Activated CD8-positive, alpha-beta memory T cell treated with anti-CD3 and anti-CD28 coated beads for 24 hours (primary cell): ENCODE measurements at regions not wholly inside any gene's neighbourhood (a gene's known extent, or its start where the extent isn't known, plus 50 kb on each side); places are given as distances from the start of the nearest gene placed in this dataset.
"Not testable (repeated sequence)": the region's sequence is repeated elsewhere in the genome, so short reads cannot be mapped to it uniquely, and the experiment has no call there.

Experiments used
- DNase-seq: peaks from one replicate; pipeline ENCODE4 v3.0.0-alpha.2; 2020

DNA sequence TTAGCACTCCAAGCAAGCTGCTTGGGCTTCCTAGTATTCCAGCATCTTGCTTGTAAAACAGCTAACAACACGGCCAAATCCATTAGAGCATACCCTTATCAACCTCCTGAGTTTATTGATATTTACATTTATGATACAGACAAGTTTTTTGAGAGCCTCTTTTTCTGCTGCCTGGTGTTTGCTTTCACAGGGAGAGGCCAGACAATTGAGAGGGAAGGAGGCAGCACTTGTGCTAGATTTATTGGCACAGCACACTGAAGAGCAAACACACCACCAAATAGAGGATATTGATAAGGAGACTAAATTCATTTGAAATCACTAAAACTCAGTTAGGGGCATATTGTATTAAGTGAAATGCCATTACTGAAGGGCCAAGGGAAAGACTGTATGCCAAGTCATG is 1142.3 kb upstream of the FANCL start:
- no peak for DNase-seq

- DNase-seq, result no peak
Observed at GRCh38 chr2:59378127-59378526, 1137.0 kb upstream of the FANCL start.

DNA sequence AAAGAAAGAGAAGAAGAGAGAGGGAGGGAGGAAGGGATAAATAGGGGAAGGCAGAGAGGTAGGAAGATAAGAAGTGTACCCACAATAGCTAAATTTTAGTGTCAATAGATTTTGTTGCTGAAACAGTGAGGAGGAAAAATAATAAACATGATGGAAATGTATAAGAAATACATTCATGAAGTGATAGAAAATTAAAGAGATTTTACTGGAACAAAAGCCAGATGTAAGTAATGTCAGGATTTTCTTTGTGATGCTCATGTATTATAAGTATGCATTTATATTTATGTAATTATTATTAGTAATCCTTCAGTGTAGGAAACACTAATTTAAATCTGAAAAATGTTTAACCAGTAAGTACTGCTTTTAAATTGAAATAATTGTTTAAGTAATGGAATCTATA is 1125.2 kb upstream of the FANCL start:
- no peak for DNase-seq

DNA sequence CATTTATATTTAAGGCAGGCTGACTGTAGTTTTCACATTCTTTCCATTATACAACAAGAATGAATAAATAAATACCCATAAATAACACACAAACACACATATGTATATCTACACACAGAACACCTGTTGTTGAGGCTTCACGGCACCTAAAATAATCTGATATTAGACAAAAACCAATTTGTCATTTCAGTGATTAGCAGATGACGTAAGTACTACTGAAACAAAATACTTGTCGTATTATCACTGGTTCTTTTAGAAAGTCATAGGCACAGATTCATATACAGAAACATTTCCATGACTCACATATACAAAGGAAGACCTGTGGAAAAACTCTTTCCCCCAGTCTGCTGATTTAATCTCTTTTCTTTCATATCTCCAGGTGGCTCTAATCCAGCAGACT is 1113.4 kb upstream of the FANCL start:
- DNase-seq, result no peak

- DNase-seq, result no peak
Observed at GRCh38 chr2:59353306-59353921, 1112.3 kb upstream of the FANCL start.

DNA sequence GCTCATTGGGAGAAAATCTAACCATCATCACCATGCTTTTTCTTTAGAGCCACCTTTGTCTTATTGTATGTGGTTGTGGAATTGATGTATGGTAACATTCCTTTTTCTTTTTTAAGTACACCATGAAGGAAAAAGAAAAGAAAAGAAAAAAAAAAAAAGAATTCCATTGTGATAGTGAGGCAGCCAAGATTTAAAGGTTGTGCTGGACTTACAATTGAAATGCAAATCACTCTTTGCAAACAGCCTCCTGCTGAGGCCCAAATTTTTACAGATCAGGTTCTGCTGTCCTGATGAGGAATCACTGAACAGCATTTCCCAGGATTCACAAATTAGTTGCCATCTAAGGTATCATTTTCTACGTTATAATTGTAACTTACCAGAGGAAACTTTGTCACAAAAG is 1101.0 kb upstream of the FANCL start:
- DNase-seq, result no peak

DNA sequence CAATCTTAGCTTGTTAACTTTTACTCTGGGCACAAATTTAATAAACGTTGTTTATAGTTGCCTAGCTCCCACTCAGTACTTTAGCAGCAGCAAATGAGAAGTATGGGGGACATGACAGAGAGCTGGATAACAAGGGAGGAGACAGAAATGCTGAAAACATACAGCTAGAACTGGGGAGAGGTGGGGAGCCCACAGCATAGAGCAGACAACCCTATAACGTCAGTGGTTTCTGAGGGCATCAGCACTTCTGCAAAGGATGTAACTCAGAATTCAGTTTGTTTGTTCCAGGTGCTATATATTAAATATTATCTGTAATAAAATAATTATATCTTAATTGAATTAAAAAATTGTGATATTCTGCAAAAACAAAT is 1098.7 kb upstream of the FANCL start:
- no peak for DNase-seq

DNA sequence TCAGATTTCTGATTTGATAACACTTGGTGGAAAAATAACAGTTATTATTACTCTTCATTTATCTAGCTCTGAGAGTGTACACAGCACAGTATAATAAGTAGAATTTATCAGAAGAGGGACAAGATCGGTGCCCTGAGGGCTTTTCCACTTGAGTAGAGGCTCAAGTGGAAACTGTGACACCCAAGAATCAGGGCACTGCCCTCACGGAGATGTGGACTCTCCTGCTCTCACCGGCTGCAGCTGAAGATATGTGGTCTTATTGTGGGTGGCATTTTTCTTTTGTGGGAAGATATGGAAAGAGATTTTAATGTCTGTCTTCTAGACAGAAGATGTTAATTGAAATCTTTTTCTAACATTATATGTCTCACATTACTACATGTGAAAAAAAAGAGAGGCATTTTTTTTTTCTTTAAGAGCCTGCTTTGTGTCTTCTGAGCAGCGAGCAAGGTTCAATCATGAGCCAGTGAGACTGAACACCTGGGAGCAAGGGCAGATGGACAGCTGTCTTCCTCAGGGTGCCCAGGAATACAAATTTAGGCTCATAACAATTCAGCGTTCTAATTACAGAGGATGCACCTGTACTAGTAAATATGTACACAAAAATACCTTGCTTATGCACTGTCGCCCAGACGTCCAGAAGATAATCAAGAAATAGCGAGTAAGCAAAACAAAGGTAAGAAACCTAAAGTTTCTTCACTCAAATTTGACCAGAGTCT is 1098.2 kb upstream of the FANCL start:
- DNase-seq, result no peak

DNA sequence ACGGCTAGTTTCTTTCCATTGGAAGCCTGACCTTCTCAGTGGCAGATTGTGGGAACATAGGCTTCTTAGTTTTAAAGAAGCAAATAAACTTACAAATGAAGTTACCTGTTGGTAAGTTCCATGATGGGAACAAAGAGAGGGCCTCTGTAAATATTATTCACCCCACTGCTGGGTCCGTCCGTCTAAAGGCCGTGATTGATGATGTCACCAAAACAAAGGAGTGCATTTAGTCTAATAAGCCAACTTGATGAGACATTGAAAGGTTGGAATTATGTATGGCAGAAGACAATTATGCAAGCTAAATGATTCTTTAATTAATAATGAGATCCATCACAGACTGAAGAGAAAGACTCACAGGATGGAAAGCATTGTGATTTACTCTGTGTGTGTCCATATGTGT is 1091.9 kb upstream of the FANCL start:
- no peak for DNase-seq

- not testable (repeated sequence) for DNase-seq
Observed at GRCh38 chr2:59326581-59327365, 1085.6 kb upstream of the FANCL start.

GRCh38 chr2:59322870-59323269 is 1081.7 kb upstream of the FANCL start:
- no peak for DNase-seq

- DNase-seq, result no peak
Observed at GRCh38 chr2:59322005-59322404, 1080.9 kb upstream of the FANCL start.

GRCh38 chr2:59314031-59314766 is 1073.1 kb upstream of the FANCL start:
- no peak for DNase-seq

- no peak for DNase-seq
Observed at GRCh38 chr2:59312967-59313940, 1072.1 kb upstream of the FANCL start.

DNA sequence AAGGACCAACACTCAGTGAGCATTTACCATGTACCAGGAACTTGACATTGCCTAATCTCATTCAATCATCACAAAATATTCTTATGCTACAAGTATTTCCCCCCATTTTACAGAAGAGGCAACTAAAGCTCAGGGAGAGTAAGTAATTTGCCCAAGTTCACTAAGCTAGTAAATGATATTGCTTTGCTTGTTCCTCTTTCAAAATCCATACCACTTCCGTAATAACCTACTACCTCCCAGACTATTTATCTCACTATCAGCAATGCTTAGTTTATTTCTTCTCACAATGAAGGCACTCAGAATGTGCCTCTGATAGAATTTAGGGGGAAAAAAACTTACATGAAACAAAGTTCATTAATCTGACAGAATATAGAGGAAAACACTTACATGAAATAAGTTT is 1070.9 kb upstream of the FANCL start:
- DNase-seq, result no peak

- DNase-seq, result no peak
Observed at GRCh38 chr2:59308108-59308507, 1067.0 kb upstream of the FANCL start.

DNA sequence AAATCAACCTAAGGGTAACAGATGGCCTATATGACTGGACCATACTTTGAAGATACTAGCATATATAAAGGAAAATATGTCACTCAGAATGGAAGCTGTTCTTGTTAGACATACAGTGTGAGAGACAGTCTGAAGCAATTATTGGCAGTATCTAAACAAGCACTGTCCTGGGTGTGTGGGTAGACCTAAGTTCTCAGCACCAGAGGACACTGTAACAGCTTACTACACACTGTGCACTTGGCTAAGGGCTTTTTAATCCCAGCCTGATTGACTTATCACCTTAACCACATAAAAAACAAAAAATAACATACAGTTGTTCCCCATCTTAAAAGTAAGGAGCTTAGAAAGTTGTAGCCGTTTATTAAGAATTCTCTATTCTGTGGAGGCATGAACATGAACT is 1066.1 kb upstream of the FANCL start:
- no peak for DNase-seq

- no peak for DNase-seq
Observed at GRCh38 chr2:59303272-59303671, 1062.1 kb upstream of the FANCL start.

GRCh38 chr2:59302683-59303082 is 1061.6 kb upstream of the FANCL start:
- DNase-seq, result no peak

- no peak for DNase-seq
Observed at GRCh38 chr2:59301466-59302402, 1060.6 kb upstream of the FANCL start.

GRCh38 chr2:59297816-59298215 is 1056.7 kb upstream of the FANCL start:
- DNase-seq, result no peak
